ENCODE measurements at regions not wholly inside any gene's neighbourhood (a gene's known extent, or its start where the extent isn't known, plus 50 kb on each side); places are given as distances from the start of the nearest gene placed in this dataset.
A peak's percentile ranks its signal among the peaks of the same experiment; 100 is the strongest.

GRCh38 chr17:77886387-77886728 is 72.1 kb upstream of the TNRC6C start:
- DNase-seq (ENCODE audit: low read depth in 2 of 2): no peak

DNA sequence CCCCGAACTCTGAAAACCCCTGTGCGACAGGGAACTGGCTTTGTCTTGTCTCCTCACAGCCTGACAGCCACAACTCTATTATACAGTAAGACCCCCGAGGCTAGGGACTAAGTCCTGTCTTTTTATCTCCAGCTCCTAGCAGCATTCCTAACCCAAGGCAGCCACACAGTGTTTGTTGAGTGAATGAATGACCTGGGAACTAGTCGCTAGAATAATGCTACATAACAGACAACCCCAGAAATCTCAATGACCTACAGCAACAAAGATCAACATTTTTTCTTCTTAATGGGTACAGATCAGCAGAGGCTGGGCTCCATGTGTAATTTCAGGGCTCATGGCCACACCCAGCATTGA is 71.4 kb upstream of the TNRC6C start:
- no peak for DNase-seq (ENCODE audit: low read depth in 2 of 2)

DNA sequence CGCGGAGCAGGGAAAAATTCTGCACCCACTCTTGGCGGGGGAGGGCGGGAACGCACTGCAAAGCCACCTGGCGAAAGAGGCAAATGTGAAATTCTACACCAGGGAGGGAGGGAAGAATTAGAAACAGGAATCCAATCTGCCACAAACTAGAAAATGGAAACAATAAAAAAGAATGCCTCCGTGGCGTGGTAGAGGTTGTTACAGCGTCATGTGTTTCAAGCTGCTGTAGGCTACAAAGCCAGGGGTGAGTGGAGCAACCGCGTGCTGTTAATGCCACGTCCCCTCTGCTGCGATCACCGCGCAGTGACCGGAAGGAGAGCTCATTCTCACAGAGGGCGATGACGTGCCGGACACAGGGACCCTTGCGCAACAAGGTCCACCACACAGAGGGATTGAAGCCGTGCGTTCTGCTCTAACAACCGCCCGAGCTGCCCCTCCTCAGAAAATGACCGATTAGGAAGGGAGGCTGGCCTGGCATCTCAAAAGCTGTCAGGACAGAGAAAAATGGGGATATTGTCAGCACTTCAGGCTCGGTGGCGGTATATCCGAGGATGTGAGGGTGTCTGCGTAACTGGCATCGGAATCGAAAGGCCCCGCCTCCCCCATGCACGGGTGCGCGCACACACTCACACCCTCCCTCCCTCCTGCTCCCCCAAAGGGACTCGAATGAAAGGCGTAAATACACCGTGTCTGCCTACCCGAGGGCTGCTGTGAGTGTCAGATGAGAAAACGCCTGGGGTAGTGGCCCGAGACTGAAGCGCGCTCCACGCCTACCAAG is 70.8 kb upstream of the TNRC6C start:
- peak; percentile 47 to 53 for DNase-seq (ENCODE audit: low read depth in 2 of 2)

- DNase-seq (ENCODE audit: low read depth in 2 of 2): no peak
Measured at GRCh38 chr17:77888242-77889134, 70.0 kb upstream of the TNRC6C start.

DNA sequence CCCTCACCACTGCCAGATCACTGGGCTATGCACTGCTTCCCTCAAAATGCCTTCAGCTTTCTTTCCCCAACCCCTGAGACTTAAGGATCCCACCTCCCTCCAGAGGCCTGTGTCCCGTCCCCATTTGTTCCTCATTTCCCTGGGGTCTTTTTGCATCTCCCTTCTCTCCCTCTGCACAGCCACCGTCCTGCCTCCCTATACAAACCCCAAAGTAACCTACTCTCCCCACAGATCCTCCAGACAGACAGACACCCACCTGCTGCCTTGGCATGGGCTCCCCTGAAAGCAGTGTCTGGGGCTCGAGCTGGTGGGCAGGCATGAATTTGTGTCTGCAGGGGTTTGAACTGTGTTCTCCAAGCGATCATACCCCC is 69.4 kb upstream of the TNRC6C start:
- DNase-seq (ENCODE audit: low read depth in 2 of 2): no peak

- no peak for DNase-seq (ENCODE audit: low read depth in 2 of 2)
Measured at GRCh38 chr17:77889866-77890760, 68.4 kb upstream of the TNRC6C start.

DNA sequence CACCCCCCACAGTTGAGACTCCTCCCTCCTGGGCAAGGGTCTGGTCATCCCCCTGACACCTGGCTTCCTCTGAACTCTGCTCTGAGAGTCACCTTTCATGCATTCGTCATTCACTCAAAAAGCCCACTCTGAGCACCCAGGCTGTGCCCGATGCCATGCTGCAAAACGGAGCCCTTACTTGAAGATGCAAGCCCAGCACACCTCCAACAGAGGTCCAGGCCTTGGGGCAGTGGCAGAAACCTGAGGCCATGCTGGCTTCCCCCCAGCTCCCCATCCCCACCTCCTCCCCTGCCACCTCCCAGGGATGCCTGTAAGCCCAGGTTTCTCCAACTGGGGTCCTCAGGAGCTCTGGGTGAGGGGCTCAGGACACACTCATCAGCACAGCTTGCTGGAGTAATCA is 67.7 kb upstream of the TNRC6C start:
- DNase-seq (ENCODE audit: low read depth in 2 of 2): no peak

- no peak for DNase-seq (ENCODE audit: low read depth in 2 of 2)
Measured at GRCh38 chr17:77891602-77892001, 66.9 kb upstream of the TNRC6C start.

DNA sequence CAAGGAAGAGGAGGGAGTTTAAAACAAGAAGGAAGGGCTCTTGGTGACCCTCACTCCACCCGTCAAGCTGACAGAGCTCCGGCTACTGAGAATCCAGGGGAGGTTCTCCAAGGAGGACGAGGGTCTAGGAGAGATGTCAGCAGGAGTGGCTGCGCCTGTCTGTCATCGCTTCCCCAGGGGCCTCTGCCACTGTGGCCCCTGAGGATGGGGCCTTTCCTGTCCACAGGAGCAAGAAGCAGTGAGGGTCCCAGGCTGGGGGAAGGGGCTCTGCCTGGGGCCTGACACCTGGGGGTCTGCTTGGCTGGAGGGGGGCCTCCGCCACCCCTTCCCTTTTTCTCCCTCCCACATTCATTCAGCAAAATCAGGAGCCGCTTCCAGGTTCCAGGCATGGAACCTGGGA is 66.5 kb upstream of the TNRC6C start:
- no peak for DNase-seq (ENCODE audit: low read depth in 2 of 2)

DNA sequence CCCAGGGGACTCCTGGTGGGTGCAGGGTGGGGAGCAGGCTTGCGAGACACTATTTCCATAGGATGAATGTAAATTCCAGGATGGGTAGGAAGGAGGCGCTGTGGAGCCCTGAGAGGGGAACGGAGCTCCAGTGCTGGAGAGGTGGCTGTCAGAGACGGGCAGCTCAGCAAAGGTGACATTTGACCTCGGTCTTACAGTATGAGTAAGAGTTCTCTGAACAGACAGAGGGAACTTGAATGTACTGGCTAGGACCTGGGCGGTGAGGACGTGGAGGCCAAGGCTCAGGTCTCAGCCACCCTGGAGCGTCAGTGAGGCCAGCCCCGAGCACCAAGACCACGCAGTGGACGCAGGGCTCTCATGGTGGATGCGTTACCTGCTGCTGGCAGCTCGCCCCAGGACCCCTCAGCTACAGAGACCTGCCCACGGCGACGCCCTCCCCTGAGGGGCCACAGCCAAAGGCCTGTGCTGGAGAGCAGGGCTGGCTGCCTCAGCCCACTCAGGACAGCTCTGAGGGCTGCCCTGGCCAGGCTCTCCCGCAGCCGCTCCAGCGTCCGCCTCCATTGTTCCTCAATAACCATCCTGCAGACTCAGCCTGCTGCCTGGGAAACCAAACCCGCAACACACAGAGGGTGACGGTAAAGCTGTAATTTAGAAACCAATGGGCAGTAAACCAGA is 65.9 kb upstream of the TNRC6C start:
- DNase-seq (ENCODE audit: low read depth in 2 of 2): no peak

DNA sequence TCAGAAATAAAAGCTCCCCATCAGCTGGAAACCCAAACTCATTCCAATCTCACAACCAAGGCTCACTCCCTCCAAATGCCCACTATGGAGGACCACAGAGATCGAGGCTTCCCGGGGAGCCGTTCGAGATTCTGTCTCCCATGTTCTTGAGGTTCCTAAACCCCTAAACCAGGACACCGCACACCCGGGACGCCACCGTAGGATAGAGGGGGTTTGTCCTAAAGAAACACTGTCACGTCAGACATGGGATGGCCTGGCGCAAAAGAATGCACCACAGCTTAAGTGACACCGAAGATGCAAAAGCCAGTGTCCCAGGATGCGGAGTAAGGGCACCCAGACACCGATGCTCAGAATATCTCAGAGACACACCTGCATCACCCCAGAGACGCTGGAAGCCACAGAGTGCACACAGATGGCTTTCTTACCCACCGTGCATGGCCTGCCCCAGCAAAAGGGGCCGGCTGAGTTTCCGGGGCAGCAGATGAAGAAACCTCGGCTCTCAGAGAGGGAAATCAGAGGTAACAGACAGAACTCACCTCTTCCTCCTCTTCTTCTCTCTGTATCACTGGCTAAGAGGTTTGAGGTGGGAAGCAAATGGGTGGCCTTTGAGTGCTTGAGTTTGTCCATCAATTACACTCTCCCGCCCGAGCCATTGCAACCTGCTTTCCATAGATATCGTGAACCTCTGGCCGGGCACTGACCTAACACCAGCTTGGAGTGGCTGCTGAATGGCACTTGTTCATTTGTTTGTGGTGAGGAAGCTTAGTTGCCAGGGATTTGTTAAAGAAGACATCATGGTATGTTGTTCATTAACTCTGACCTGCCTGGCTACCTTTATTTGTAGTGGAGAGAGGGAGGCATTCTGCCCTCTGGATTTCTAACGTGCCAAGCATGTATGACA is 65.1 kb upstream of the TNRC6C start:
- no peak for DNase-seq (ENCODE audit: low read depth in 2 of 2)

DNA sequence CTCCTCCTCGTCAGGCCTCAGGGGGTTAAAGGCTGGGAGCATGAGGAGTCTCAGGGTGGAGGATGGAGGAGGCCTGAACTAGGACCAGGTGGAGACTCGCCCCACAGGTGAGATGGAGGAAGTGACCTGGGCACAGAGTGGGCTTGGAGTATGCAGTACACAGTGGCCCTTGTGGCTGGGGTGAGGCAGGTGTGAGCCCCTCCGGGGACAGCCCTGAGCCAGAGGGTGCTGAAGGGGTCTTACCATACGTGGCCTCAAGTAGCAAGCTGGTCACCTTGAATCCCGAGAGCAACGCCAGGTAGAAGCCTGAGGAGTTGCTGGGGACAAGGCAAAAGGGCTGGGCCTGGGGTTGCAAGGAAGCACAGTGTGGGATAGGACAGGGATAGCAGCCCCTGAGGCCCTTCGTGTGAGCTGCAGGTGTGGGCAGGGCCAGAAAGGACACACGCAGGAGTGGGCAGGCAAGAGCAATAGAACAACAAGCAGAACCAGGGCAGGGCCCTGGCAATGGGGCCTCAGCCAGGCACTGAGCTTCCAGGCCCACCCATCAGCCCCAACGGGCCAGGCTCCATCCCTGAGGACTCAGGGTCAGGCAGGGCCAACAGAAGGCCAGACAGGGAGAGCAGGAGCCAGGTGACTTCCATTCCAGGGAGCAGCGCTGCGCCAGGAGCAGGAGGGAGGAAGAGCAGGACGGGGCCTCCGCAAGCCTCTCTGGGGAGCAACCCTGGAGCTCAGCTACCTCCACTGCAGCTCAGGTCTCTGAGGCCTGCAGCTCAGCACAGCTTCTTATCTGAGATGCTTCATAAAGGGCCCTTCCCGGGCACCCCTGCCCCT is 64.2 kb upstream of the TNRC6C start:
- DNase-seq (ENCODE audit: low read depth in 2 of 2): no peak

DNA sequence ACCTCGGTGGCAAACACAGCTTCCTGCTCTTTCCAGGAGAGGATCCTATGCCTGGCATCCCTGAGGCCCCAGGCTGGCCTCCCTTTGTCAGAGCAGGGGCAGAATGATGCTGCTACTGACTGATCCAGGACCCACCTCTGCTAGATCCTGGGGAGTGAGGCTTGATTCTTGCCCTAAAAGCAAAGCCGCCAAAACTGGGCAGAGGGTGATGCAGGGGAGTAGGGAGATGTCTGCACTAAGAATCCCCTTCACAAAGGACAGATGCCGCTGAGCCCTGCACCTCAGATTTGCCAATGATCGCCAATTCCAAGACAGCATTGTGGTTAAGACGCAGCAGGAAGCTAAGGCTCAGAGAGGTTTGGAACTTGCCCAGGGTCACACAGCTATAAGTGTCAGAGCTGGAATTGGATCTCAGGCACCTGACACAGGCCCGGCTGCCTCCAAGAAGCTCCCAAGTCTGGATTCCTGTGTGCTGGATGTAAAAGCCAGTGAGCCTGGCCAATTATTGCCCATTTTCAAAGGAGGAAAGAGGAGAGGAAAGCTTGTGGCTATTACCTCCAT is 60.7 kb upstream of the TNRC6C start:
- no peak for DNase-seq (ENCODE audit: low read depth in 2 of 2)

DNA sequence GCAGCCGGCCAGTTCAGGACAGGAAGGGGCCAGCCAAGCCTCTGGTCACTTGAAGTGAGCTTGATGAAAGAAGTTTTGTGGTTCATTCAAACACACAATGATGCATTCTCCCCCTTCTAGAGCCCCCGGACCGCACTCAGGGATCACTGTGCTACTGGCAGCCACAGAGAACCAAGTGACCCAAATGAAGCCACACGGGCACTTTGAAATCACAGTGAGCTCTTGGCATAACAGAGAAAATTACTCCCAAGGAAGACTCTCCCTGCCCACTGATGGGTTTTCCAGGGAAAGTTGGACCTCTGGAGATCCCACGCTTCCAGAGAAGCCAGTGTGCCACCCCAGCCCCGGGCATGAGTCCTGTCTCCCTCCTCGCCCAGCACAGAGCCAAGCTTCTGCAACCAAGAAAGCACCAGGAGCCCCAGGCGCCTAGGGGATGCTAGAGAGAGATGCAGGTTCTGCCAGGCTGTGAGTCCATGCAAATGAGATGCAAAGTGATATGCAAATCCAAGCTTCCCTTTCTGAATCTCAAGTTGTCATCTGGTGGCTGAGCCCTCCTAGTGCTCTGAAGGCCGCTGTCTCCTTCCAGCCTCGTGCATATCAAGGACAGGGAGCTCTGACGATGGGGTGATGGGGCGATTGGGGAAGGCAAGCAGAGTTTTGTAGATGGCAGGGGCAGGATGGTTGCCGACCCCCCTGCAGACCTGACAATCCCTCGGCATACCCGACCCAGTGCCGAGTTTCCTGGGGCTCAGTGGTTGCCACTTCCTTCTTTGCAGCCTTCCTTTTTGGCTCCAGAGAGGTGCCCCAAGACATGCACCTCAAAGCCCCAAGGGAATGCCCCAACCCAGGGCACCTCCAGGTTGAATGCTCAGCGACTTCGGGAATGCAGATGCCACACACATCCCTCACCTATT is 59.7 kb upstream of the TNRC6C start:
- no peak for DNase-seq (ENCODE audit: low read depth in 2 of 2)

GRCh38 chr17:77899498-77899897 is 59.0 kb upstream of the TNRC6C start:
- DNase-seq (ENCODE audit: low read depth in 2 of 2): no peak

- no peak for DNase-seq (ENCODE audit: low read depth in 2 of 2)
Measured at GRCh38 chr17:77901481-77901880, 57.0 kb upstream of the TNRC6C start.

DNA sequence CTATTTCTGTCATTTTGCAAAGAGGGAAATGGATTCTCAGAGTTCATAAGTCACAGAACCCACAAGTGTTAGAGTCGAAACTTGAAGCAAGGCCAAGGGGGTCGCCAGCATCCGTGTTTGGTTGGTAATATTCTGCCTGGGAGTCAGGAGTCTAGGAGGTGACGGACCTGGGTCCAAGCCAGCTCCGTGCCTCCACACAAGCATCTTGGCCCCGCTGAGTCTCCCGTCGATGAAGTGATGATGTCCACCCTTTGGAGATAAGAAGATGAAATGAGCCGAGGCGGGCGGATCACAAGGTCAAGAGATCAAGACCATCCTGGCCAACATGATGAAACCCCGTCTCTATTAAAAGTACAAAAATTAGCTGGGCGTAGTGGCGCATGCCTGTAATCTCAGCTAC is 53.2 kb upstream of the TNRC6C start:
- DNase-seq (ENCODE audit: low read depth in 2 of 2): no peak

- no peak for DNase-seq (ENCODE audit: low read depth in 2 of 2)
Measured at GRCh38 chr17:77905766-77906165, 52.7 kb upstream of the TNRC6C start.

All from stimulated activated CD4-positive, alpha-beta T cell treated with anti-CD3 and anti-CD28 coated beads, Interleukin-1b, Interleukin-23, amount 100 ng/mL, for 4 hours (primary cell).